Esophagus (tissue), 2 donors: ENCODE measurements at regions not wholly inside any gene's neighbourhood (a gene's known extent, or its start where the extent isn't known, plus 50 kb on each side); places are given as distances from the start of the nearest gene placed in this dataset.
"Not testable (repeated sequence)": the region's sequence is repeated elsewhere in the genome, so short reads cannot be mapped to it uniquely, and the experiment has no call there.

ENCODE experiments used
- H3K27ac ChIP-seq, 2 donors: one replicate each; pipeline ENCODE4 v1.5.1; 2013; ENCODE audit warnings: low read depth in 2 of 2, mild to moderate bottlenecking in 2 of 2, inconsistent platforms in 1 of 2, low read length in 1 of 2, moderate library complexity in 1 of 2
- H3K27me3 ChIP-seq, 2 donors: one replicate each; pipeline ENCODE4 v1.6.1; 2013; ENCODE audit warnings: low read length in 2 of 2, control low read depth in 1 of 2, mild to moderate bottlenecking in 1 of 2; ENCODE audit not compliant: insufficient read depth in 2 of 2, control insufficient read depth in 1 of 2
- H3K36me3 ChIP-seq, 2 donors: one replicate each; pipeline ENCODE4 v1.6.1; 2013; ENCODE audit warnings: low read length in 1 of 2; ENCODE audit not compliant: control insufficient read depth in 2 of 2, insufficient read depth in 2 of 2
- H3K4me1 ChIP-seq, 2 donors: one replicate each; pipeline ENCODE4 v1.6.1; 2013; ENCODE audit warnings: low read length in 1 of 2; ENCODE audit not compliant: control insufficient read depth in 2 of 2, insufficient read depth in 2 of 2
- H3K4me3 ChIP-seq, 2 donors: one replicate each; pipeline ENCODE4 v1.5.1; 2013; ENCODE audit warnings: low read length in 2 of 2, mild to moderate bottlenecking in 2 of 2, low read depth in 1 of 2, moderate library complexity in 1 of 2
- H3K9me3 ChIP-seq, 2 donors: one replicate each; pipeline ENCODE4 v1.6.1; 2013; ENCODE audit warnings: mild to moderate bottlenecking in 2 of 2, low read depth in 1 of 2, low read length in 1 of 2, moderate library complexity in 1 of 2; ENCODE audit not compliant: control insufficient read depth in 2 of 2, insufficient read depth in 1 of 2
- WGBS, 2 donors: extraction: QIAGEN DNeasy Blood & Tissue Kit; methylation state at CpG; one replicate each; pipeline ENCODE4 v1.1.7; 2013; 5-methylcytosine and 5-hydroxymethylcytosine counted together
- donor health status: healthy with polysubstance abuse.
- donor health status: Bipolar disorder and iron deficiency.

GRCh38 chr3:144023543-144023942, 51.9 kb downstream of the DIPK2A start:
- H3K27me3 ChIP-seq, H3K9me3 ChIP-seq, H3K27ac ChIP-seq, H3K4me3 ChIP-seq, H3K36me3 ChIP-seq, H3K4me1 ChIP-seq: not testable (repeated sequence)
- WGBS, 2 donors: 88 to 95% methylated on average over 11 of the region's 11 CpGs

- Histone ChIP-seq H3K27ac (no peak overlapping the region), H3K4me3 (no peak overlapping the region), H3K4me1 (peaks cover 0 to 2% of the 10 kb centered on the region in 2 donors), H3K36me3 (no peaks in the 10 kb centered on the region), H3K27me3 (no peaks in the 10 kb centered on the region), H3K9me3 (no peaks in the 10 kb centered on the region)
- 79 to 80% methylated on average over 4 of the region's 4 CpGs for WGBS, 2 donors
Measured at GRCh38 chr3:144028798-144029411, 57.3 kb downstream of the DIPK2A start.

- WGBS, 2 donors: 90 to 95% methylated on average over 2 of the region's 2 CpGs
- Histone ChIP-seq H3K4me1 (peaks cover 0 to 2% of the 10 kb centered on the region in 2 donors), H3K9me3 (no peaks in the 10 kb centered on the region), H3K27ac (no peak overlapping the region), H3K36me3 (no peaks in the 10 kb centered on the region), H3K4me3 (no peak overlapping the region), H3K27me3 (no peaks in the 10 kb centered on the region)
Measured at GRCh38 chr3:144029769-144030168, 58.1 kb downstream of the DIPK2A start.

- H3K4me3 ChIP-seq: no peak overlapping the region
- WGBS, 2 donors: 33 to 37% methylated on average over 5 of the region's 5 CpGs
- no peak overlapping the region for H3K27ac ChIP-seq
- peaks cover 0 to 2% of the 10 kb centered on the region in 2 donors for H3K4me1 ChIP-seq
- no peaks in the 10 kb centered on the region for H3K9me3 ChIP-seq
- no peaks in the 10 kb centered on the region for H3K27me3 ChIP-seq
- H3K36me3 ChIP-seq: no peaks in the 10 kb centered on the region
Measured at GRCh38 chr3:144031938-144032337, 60.3 kb downstream of the DIPK2A start.

GRCh38 chr3:144032531-144033239, 61.1 kb downstream of the DIPK2A start:
- 69 to 77% methylated on average over 5 of the region's 5 CpGs for WGBS, 2 donors
- Histone ChIP-seq H3K27me3 (no peaks in the 10 kb centered on the region), H3K4me1 (peaks cover 0 to 2% of the 10 kb centered on the region in 2 donors), H3K27ac (no peak overlapping the region), H3K4me3 (no peak overlapping the region), H3K9me3 (no peaks in the 10 kb centered on the region), H3K36me3 (no peaks in the 10 kb centered on the region)

- Histone ChIP-seq H3K27me3 (no peaks in the 10 kb centered on the region), H3K4me1 (peaks cover 0 to 2% of the 10 kb centered on the region in 2 donors), H3K36me3 (no peaks in the 10 kb centered on the region), H3K4me3 (no peak overlapping the region), H3K9me3 (no peaks in the 10 kb centered on the region), H3K27ac (no peak overlapping the region)
- WGBS, 2 donors: 73 to 80% methylated on average over 1 of the region's 1 CpG
Measured at GRCh38 chr3:144033240-144033589, 61.6 kb downstream of the DIPK2A start.

- no peaks in the 10 kb centered on the region for H3K36me3 ChIP-seq
- H3K27ac ChIP-seq: no peak overlapping the region
- peaks cover 0 to 2% of the 10 kb centered on the region in 2 donors for H3K4me1 ChIP-seq
- H3K27me3 ChIP-seq: no peaks in the 10 kb centered on the region
- H3K9me3 ChIP-seq: no peaks in the 10 kb centered on the region
- H3K4me3 ChIP-seq: no peak overlapping the region
- 41 to 77% methylated on average over 1 of the region's 1 CpG for WGBS, 2 donors
Measured at GRCh38 chr3:144033863-144034262, 62.2 kb downstream of the DIPK2A start.

GRCh38 chr3:144034715-144035290, 63.2 kb downstream of the DIPK2A start:
- no peaks in the 10 kb centered on the region for H3K36me3 ChIP-seq
- H3K4me3 ChIP-seq: no peak overlapping the region
- no peaks in the 10 kb centered on the region for H3K27me3 ChIP-seq
- 92 to 95% methylated on average over 2 of the region's 2 CpGs for WGBS, 2 donors
- H3K4me1 ChIP-seq: peaks cover 0 to 2% of the 10 kb centered on the region in 2 donors
- no peaks in the 10 kb centered on the region for H3K9me3 ChIP-seq
- H3K27ac ChIP-seq: no peak overlapping the region

- Histone ChIP-seq H3K4me3 (no peak overlapping the region), H3K27me3 (no peaks in the 10 kb centered on the region), H3K27ac (no peak overlapping the region), H3K36me3 (no peaks in the 10 kb centered on the region), H3K4me1 (peaks cover 0 to 2% of the 10 kb centered on the region in 2 donors), H3K9me3 (no peaks in the 10 kb centered on the region)
- WGBS, 2 donors: 64 to 80% methylated on average over 1 of the region's 1 CpG
Measured at GRCh38 chr3:144036498-144036897, 64.9 kb downstream of the DIPK2A start.

- no peaks in the 10 kb centered on the region for H3K27me3 ChIP-seq
- H3K9me3 ChIP-seq: no peaks in the 10 kb centered on the region
- no peaks in the 10 kb centered on the region for H3K36me3 ChIP-seq
- H3K27ac ChIP-seq: no peak overlapping the region
- no peaks in the 10 kb centered on the region for H3K4me1 ChIP-seq
- no peak overlapping the region for H3K4me3 ChIP-seq
Measured at GRCh38 chr3:144039661-144040060, 68.0 kb downstream of the DIPK2A start.
